ENCODE measurements at regions not wholly inside any gene's neighbourhood (a gene's known extent, or its start where the extent isn't known, plus 50 kb on each side); places are given as distances from the start of the nearest gene placed in this dataset.

- TF ChIP-seq CTCF (IDR thresholded peaks at IDR 0.05) (no peak), POLR2A (IDR thresholded peaks at IDR 0.05) (no peak)
These were observed 221.9 kb upstream of the PROK2 start for GRCh38 chr3:72006631-72007556.

Measured in testis (tissue), 2 donors.